CD4-positive, alpha-beta T cell (primary cell): ENCODE measurements at regions not wholly inside any gene's neighbourhood (a gene's known extent, or its start where the extent isn't known, plus 50 kb on each side); places are given as distances from the start of the nearest gene placed in this dataset.

Source experiments
- ATAC-seq: fragments of 200-7000 bp; cut with Tn5 transposase; one replicate; pipeline ENCODE4 v1.10.0; 2022; ENCODE audit warnings: mild to moderate bottlenecking; ENCODE audit not compliant: poor library complexity
- CTCF ChIA-PET: fragments of 350-600 bp; sonication (Branson Sonifier 250); formaldehyde crosslinking; loops from one replicate; lab custom pipeline; 2021; ENCODE audit warnings: antibody characterized with exemption, inconsistent platforms; lab: Charles Lee
- POLR2A ChIA-PET: fragments of 350-600 bp; sonication (Branson Sonifier 250); formaldehyde crosslinking; loops from one replicate; lab custom pipeline; 2021; ENCODE audit warnings: antibody characterized with exemption, inconsistent platforms; lab: Charles Lee
- DNase-seq, 14 experiments: peaks; one replicate each; pipeline ENCODE4 v3.0.0-alpha.2; 2013 to 2020; ENCODE audit warnings: mixed read lengths in 2 of 14
- H3K27ac ChIP-seq, 2 donors: one replicate each; pipeline versions ENCODE4 v1.5.1 to v1.7.0; 2013; ENCODE audit warnings: low read length in 2 of 2, low read depth in 1 of 2, mild to moderate bottlenecking in 1 of 2
- H3K27me3 ChIP-seq, 2 experiments: 1 replicate in 1 of 2; 2 replicates in 1 of 2; pipeline versions ENCODE4 v1.6.1 to v1.7.0; 2013; ENCODE audit warnings: low read length in 2 of 2, control low read depth in 1 of 2, mild to moderate bottlenecking in 1 of 2, moderate library complexity in 1 of 2; ENCODE audit not compliant: insufficient read depth in 2 of 2, control insufficient read depth in 1 of 2
- H3K36me3 ChIP-seq: one replicate; pipeline ENCODE4 v1.6.1; 2013; ENCODE audit warnings: low read length, control low read depth; ENCODE audit not compliant: insufficient read depth
- H3K4me1 ChIP-seq: one replicate; pipeline ENCODE4 v1.6.1; 2013; ENCODE audit warnings: low read length, control low read depth; ENCODE audit not compliant: insufficient read depth
- H3K4me3 ChIP-seq: one replicate; pipeline ENCODE4 v1.5.1; 2013; ENCODE audit warnings: mild to moderate bottlenecking, low read length, moderate library complexity
- H3K9me3 ChIP-seq, 2 experiments: 1 replicate in 1 of 2; 2 replicates in 1 of 2; pipeline versions ENCODE4 v1.6.1 to v1.7.0; 2013; ENCODE audit warnings: low read length in 2 of 2, mild to moderate bottlenecking in 2 of 2, control low read depth in 1 of 2, moderate library complexity in 1 of 2; ENCODE audit not compliant: control insufficient read depth in 1 of 2, insufficient read depth in 1 of 2
- H3K27ac Mint-ChIP-seq: one replicate; pipeline ENCODE4 v1.8.0; 2020; ENCODE audit warnings: mixed read lengths
- H3K27me3 Mint-ChIP-seq: one replicate; pipeline ENCODE4 v1.8.0; 2021; ENCODE audit warnings: mixed read lengths
- H3K36me3 Mint-ChIP-seq: one replicate; pipeline ENCODE4 v1.8.0; 2021; ENCODE audit warnings: low read depth, mixed read lengths
- H3K4me1 Mint-ChIP-seq: one replicate; pipeline ENCODE4 v1.8.0; 2021; ENCODE audit warnings: low read depth, mixed read lengths
- H3K4me3 Mint-ChIP-seq: one replicate; pipeline ENCODE4 v1.8.0; 2020; ENCODE audit warnings: mild to moderate bottlenecking, mixed read lengths
- H3K9me3 Mint-ChIP-seq: one replicate; pipeline ENCODE4 v1.8.0; 2020; ENCODE audit warnings: mixed read lengths
- intact Hi-C, 2 experiments: fragments of 100-400 bp; cut with DNase I in 1 of 2; cut with micrococcal nuclease in 1 of 2; formaldehyde crosslinking; loops; one replicate each; pipeline versions ENCODE4 v1.15.1 to v1.9.0; 2023 to 2025; cut with DNase I, micrococcal nuclease
- TF ChIP-seq, protein P1 (sequence below): fragments of 200-600 bp; IDR thresholded peaks from one replicate; pipeline ENCODE4 v1.8.0; 2022; ENCODE audit warnings: antibody characterized with exemption, mild to moderate bottlenecking

DNA sequence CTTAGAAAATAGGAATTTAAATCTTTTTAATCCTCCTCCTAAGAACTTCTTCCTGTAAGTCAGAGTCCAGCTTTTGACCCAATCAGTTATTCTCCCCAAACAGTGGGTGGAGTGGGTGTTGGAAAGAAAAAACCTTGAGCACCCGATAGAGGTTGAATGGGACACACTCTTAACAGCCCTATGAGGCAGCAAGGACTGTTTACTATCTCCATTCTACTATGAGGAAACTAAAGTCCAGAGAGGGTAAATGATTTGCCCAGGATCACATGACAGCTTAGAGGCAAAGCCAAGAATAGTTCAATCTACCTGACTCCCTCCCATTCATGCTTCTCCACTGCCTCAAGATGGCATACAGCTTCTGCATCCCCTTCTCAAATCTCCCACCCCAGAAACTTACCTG, 57.6 kb upstream of the SLC35B4 start:
- Mint-ChIP-seq H3K27me3 (peaks cover 26% of the 10 kb centered on the region), H3K9me3 (no peaks in the 10 kb centered on the region)
- CTCF ChIA-PET = interaction anchor here (0.5 kb wide), 1 partner anchor 1933 kb away, joined by 4 read pairs; no protein-coding TSS in a partner anchor

DNA sequence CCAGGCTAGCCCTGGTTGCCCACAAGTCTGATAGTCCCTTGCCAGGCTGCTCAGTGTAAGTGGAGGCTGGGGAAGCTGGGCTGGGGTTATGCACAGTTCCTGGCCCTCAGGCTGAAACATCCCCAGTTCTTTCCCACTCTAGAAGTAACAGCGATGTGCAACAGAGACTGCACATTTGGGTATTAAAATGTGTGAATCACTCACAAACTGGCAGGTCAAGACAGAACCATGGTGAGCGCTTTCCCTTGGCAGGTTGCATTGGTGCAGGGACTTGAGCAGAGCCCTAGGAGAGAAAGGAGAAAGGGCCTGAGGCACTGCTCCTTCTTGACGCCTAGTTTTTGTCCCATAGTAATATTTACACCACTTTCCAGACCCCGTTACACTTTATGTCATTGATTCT, 56.1 kb upstream of the SLC35B4 start:
- H3K27ac Mint-ChIP-seq = no peak overlapping the region
- intact Hi-C loops = no loop called here
- Histone ChIP-seq H3K27ac (no peak overlapping the region), H3K4me1 (no peaks in the 10 kb centered on the region), H3K9me3 (no peaks in the 10 kb centered on the region), H3K36me3 (no peaks in the 10 kb centered on the region), H3K4me3 (no peak overlapping the region), H3K27me3 (peaks cover 10 to 26% of the 10 kb centered on the region in 2 experiments)
- TF ChIP-seq, protein P1, sequence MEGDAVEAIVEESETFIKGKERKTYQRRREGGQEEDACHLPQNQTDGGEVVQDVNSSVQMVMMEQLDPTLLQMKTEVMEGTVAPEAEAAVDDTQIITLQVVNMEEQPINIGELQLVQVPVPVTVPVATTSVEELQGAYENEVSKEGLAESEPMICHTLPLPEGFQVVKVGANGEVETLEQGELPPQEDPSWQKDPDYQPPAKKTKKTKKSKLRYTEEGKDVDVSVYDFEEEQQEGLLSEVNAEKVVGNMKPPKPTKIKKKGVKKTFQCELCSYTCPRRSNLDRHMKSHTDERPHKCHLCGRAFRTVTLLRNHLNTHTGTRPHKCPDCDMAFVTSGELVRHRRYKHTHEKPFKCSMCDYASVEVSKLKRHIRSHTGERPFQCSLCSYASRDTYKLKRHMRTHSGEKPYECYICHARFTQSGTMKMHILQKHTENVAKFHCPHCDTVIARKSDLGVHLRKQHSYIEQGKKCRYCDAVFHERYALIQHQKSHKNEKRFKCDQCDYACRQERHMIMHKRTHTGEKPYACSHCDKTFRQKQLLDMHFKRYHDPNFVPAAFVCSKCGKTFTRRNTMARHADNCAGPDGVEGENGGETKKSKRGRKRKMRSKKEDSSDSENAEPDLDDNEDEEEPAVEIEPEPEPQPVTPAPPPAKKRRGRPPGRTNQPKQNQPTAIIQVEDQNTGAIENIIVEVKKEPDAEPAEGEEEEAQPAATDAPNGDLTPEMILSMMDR = no peak
- H3K36me3 Mint-ChIP-seq = no peaks in the 10 kb centered on the region
- H3K27me3 Mint-ChIP-seq = peaks cover 33% of the 10 kb centered on the region
- POLR2A ChIA-PET = no interaction called here
- CTCF ChIA-PET = no interaction called here
- no peak for ATAC-seq
- DNase-seq = no peak
- no peak overlapping the region for H3K4me3 Mint-ChIP-seq
- H3K4me1 Mint-ChIP-seq = no peaks in the 10 kb centered on the region
- H3K9me3 Mint-ChIP-seq = no peaks in the 10 kb centered on the region

More for the DNA sequence above, 57.6 kb upstream of the SLC35B4 start:
- no peak overlapping the region for H3K4me3 ChIP-seq
- no peaks in the 10 kb centered on the region for H3K4me1 Mint-ChIP-seq
- no peak overlapping the region for H3K27ac ChIP-seq
- TF ChIP-seq, protein P1 = no peak
- no peaks in the 10 kb centered on the region for H3K36me3 ChIP-seq
- intact Hi-C loops = no loop called here
- H3K4me3 Mint-ChIP-seq = no peak overlapping the region
- no peak overlapping the region for H3K27ac Mint-ChIP-seq
- DNase-seq (no peak), ATAC-seq (no peak)
- H3K4me1 ChIP-seq = no peaks in the 10 kb centered on the region
- peaks cover 7 to 20% of the 10 kb centered on the region in 2 experiments for H3K27me3 ChIP-seq
- H3K9me3 ChIP-seq = no peaks in the 10 kb centered on the region
- H3K36me3 Mint-ChIP-seq = no peaks in the 10 kb centered on the region
- POLR2A ChIA-PET = no interaction called here

DNA sequence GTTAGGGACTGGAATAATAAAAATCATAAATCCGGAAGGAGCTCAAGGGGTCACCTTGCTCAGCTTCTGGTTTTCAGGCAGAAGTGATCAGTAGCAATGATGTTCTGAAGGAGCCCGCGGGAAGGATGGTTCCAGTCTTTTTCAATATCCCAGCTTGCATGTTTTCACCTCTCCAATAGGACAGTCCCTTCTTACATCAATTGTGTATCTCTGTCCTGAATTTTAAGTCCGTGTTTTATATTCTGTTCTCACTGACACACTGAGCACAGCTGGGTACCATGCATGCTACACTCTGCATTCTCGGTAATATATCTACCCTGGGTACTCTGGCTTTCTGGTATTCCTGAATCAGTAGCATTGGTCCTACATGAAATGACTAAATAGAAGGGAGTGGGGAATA, 55.2 kb upstream of the SLC35B4 start:
- Mint-ChIP-seq H3K27ac (no peak overlapping the region), H3K9me3 (no peaks in the 10 kb centered on the region), H3K4me3 (no peak overlapping the region), H3K4me1 (no peaks in the 10 kb centered on the region), H3K36me3 (no peaks in the 10 kb centered on the region), H3K27me3 (peaks cover 32% of the 10 kb centered on the region)
- ChIA-PET POLR2A (no interaction called here), CTCF (no interaction called here)
- Histone ChIP-seq H3K27ac (no peak overlapping the region), H3K36me3 (no peaks in the 10 kb centered on the region), H3K27me3 (peaks cover 10 to 24% of the 10 kb centered on the region in 2 experiments), H3K9me3 (no peaks in the 10 kb centered on the region), H3K4me1 (no peaks in the 10 kb centered on the region), H3K4me3 (no peak overlapping the region)
- TF ChIP-seq, protein P1 = no peak
- no peak for ATAC-seq
- DNase-seq = no peak
- intact Hi-C loops = no loop called here
